Keratinocyte (primary cell): ENCODE measurements at regions not wholly inside any gene's neighbourhood (a gene's known extent, or its start where the extent isn't known, plus 50 kb on each side); places are given as distances from the start of the nearest gene placed in this dataset.

Experiments used
- DNase-seq: peaks from one replicate; pipeline ENCODE4 v3.0.0-alpha.2; 2011; ENCODE audit warnings: low read depth, missing footprints, low spot score
- FAIRE-seq: peaks from 2 replicates; lab custom pipeline; 2011; peaks lifted over from hg19 to GRCh38; lab: Jason Lieb, UNC
- H2AFZ ChIP-seq: 2 replicates; pipeline ENCODE4 v1.6.0; 2012; ENCODE audit warnings: low read length, control low read depth, inconsistent platforms; ENCODE audit not compliant: control insufficient read depth
- H3K27ac ChIP-seq: 2 replicates; pipeline ENCODE4 v1.5.1; 2011; ENCODE audit warnings: low read length; ENCODE audit not compliant: control insufficient read depth, insufficient read depth
- H3K27me3 ChIP-seq: 3 replicates; pipeline ENCODE4 v1.6.0; 2011; ENCODE audit warnings: low read length; ENCODE audit not compliant: control insufficient read depth, insufficient read depth; ENCODE audit errors: extremely low read depth
- H3K36me3 ChIP-seq, 2 experiments: 2 replicates in 1 of 2; 3 replicates in 1 of 2; pipeline ENCODE4 v1.5.1; 2011; ENCODE audit warnings: low read length in 2 of 2, mild to moderate bottlenecking in 1 of 2; ENCODE audit not compliant: control insufficient read depth in 2 of 2, insufficient read depth in 2 of 2; ENCODE audit errors: extremely low read depth in 1 of 2
- H3K4me1 ChIP-seq: 3 replicates; pipeline ENCODE4 v1.5.1; 2011; ENCODE audit warnings: low read length; ENCODE audit not compliant: control insufficient read depth, insufficient read depth; ENCODE audit errors: extremely low read depth
- H3K4me2 ChIP-seq: 3 replicates; pipeline ENCODE4 v1.6.0; 2011; ENCODE audit warnings: low read depth, low read length; ENCODE audit not compliant: control insufficient read depth, insufficient read depth; ENCODE audit errors: extremely low read depth
- H3K4me3 ChIP-seq, 3 experiments: fragments of 200-600 bp in 1 of 3; sonication (generic) in 1 of 3; 2 replicates in 2 of 3; 3 replicates in 1 of 3; pipeline ENCODE4 v1.5.1; 2011 to 2016; ENCODE audit warnings: low read length in 3 of 3, mild to moderate bottlenecking in 3 of 3, control low read depth in 2 of 3, inconsistent platforms in 1 of 3, low read depth in 1 of 3, mixed read lengths in 1 of 3, mixed run types in 1 of 3, moderate library complexity in 1 of 3; ENCODE audit not compliant: control insufficient read depth in 2 of 3, insufficient read depth in 2 of 3; ENCODE audit errors: extremely low read depth in 1 of 3
- H3K79me2 ChIP-seq: 2 replicates; pipeline ENCODE4 v1.6.0; 2012; ENCODE audit warnings: low read length; ENCODE audit not compliant: control insufficient read depth, insufficient read depth
- H3K9ac ChIP-seq: 3 replicates; pipeline ENCODE4 v1.6.0; 2011; ENCODE audit warnings: low read length; ENCODE audit not compliant: control insufficient read depth, insufficient read depth; ENCODE audit errors: extremely low read depth
- H3K9me1 ChIP-seq: 3 replicates; pipeline ENCODE4 v1.6.0; 2011; ENCODE audit warnings: low read length; ENCODE audit not compliant: control insufficient read depth, insufficient read depth; ENCODE audit errors: extremely low read depth
- H3K9me3 ChIP-seq: 2 replicates; pipeline ENCODE4 v1.5.1; 2012; ENCODE audit warnings: low read depth, low read length; ENCODE audit not compliant: control insufficient read depth
- H4K20me1 ChIP-seq: 3 replicates; pipeline ENCODE4 v1.6.0; 2011; ENCODE audit warnings: low read length; ENCODE audit not compliant: control insufficient read depth, insufficient read depth; ENCODE audit errors: extremely low read depth
- CTCF ChIP-seq, 3 experiments: IDR thresholded peaks in 1 of 3; conservative IDR thresholded peaks in 1 of 3; optimal IDR thresholded peaks in 1 of 3; 2 replicates in 2 of 3; 3 replicates in 1 of 3; pipeline versions ENCODE3 to v1.5.1; 2011; ENCODE audit warnings: low read length in 3 of 3, mild to moderate bottlenecking in 3 of 3, moderate library complexity in 2 of 3, control low read depth in 1 of 3, inconsistent platforms in 1 of 3; ENCODE audit not compliant: insufficient read depth in 2 of 3; ENCODE audit errors: extremely low read depth in 1 of 3
- EZH2 ChIP-seq: IDR thresholded peaks from one replicate; pipeline ENCODE4 v1.6.1; 2012; ENCODE audit warnings: inconsistent platforms, mild to moderate bottlenecking, low read length, moderate library complexity
- dilution Hi-C: fragments of 300-500 bp; cut with MboI; formaldehyde crosslinking; loops from one replicate; pipeline ENCODE4 v1.7.0; 2020; ENCODE audit warnings: low sequenced_read_pairs; ENCODE audit not compliant: extremely low pct_ligation_motif_present

GRCh38 chr13:63880705-63881104 is 2465.1 kb upstream of the PCDH20 start:
- dilution Hi-C loops: no loop called here
- Histone ChIP-seq H3K4me2 (no peak overlapping the region), H3K36me3 (no peaks in the 10 kb centered on the region), H3K9ac (no peak overlapping the region), H3K27ac (no peak overlapping the region), H3K9me3 (no peaks in the 10 kb centered on the region), H3K79me2 (no peaks in the 10 kb centered on the region), H3K27me3 (no peaks in the 10 kb centered on the region), H4K20me1 (no peaks in the 10 kb centered on the region), H3K4me1 (no peaks in the 10 kb centered on the region), H3K9me1 (no peaks in the 10 kb centered on the region), H3K4me3 (no peak overlapping the region), H2AFZ (no peak overlapping the region)
- DNase-seq (no peak), FAIRE-seq (no peak)
- TF ChIP-seq EZH2: no peak
- TF ChIP-seq CTCF (optimal IDR thresholded peaks at IDR 0.05 in 1 of 3, IDR thresholded peaks at IDR 0.05 in 1 of 3, conservative IDR thresholded peaks at IDR 0.05 in 1 of 3; ENCODE audit: extremely low read depth in 1 of 3, insufficient read depth in 2 of 3, low read length in 3 of 3): no peak

DNA sequence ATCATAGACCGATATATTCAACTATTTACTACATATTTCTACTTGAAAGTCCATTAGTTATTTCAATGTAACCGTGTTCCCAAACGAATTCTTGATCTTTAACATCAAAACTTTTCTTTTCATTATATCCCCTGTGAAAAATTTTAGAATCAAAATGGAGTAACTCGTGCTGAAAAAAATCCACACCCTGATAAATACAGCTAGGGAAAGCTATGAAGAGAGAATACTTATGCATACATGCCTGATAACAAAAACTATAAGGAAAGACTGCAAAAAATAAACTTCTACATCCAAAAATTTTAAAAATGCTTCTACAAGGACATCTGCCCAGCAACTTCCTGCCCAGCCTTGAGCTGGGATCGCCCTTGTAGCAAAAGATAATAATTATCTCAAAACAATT is 2458.3 kb upstream of the PCDH20 start:
- dilution Hi-C loops: no loop called here
- TF ChIP-seq CTCF (optimal IDR thresholded peaks at IDR 0.05 in 1 of 3, IDR thresholded peaks at IDR 0.05 in 1 of 3, conservative IDR thresholded peaks at IDR 0.05 in 1 of 3; ENCODE audit: extremely low read depth in 1 of 3, insufficient read depth in 2 of 3, low read length in 3 of 3): no peak
- no peak for TF ChIP-seq EZH2
- no peaks in the 10 kb centered on the region for H3K9me1 ChIP-seq

More for the DNA sequence above, 2458.3 kb upstream of the PCDH20 start:
- Histone ChIP-seq H3K9ac (no peak overlapping the region), H4K20me1 (no peaks in the 10 kb centered on the region), H3K9me3 (no peaks in the 10 kb centered on the region), H3K79me2 (no peaks in the 10 kb centered on the region), H3K4me3 (no peak overlapping the region), H3K27me3 (no peaks in the 10 kb centered on the region), H3K4me1 (no peaks in the 10 kb centered on the region), H3K27ac (no peak overlapping the region), H3K36me3 (no peaks in the 10 kb centered on the region), H2AFZ (no peak overlapping the region), H3K4me2 (no peak overlapping the region)
- no peak for DNase-seq
- no peak for FAIRE-seq
